ENCODE measurements at regions not wholly inside any gene's neighbourhood (a gene's known extent, or its start where the extent isn't known, plus 50 kb on each side); places are given as distances from the start of the nearest gene placed in this dataset.
"Not testable (repeated sequence)": the region's sequence is repeated elsewhere in the genome, so short reads cannot be mapped to it uniquely, and the experiment has no call there.

- no peak for FAIRE-seq
- H3K27ac ChIP-seq (ENCODE audit: control insufficient read depth, insufficient read depth, low read length), result no peak overlapping the region
- H3K9me1 ChIP-seq (ENCODE audit: control insufficient read depth, extremely low read depth, insufficient read depth, low read length), result no peaks in the 10 kb centered on the region
These were observed 53.0 kb downstream of the ACTBL2 start for GRCh38 chr5:57429513-57430120.

DNA sequence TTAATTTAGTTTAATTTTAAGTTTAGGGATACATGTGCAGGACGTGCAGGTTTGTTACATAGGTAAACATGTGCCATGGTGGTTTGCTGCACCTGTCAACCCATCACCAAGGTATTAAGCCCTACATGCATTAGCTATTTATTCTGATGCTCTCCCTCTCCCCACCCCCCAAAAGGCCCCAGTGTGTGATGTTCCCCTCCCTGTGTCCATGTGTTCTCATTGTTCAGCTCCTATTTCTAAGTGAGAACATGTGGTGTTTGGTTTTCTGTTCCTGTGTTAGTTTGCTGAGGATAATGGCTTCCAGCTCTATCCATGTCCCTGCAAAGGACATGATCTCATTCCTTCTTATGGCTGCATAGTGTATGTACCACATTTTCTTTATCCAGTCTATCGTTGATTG, 53.6 kb downstream of the ACTBL2 start:
- H3K4me2 ChIP-seq (ENCODE audit: control insufficient read depth, extremely low read depth, insufficient read depth, low read depth, low read length); H2AFZ ChIP-seq (ENCODE audit: control insufficient read depth, low read length); DNase-seq (ENCODE audit: low read depth, low spot score); H3K9me3 ChIP-seq (ENCODE audit: control insufficient read depth, low read depth, low read length); H3K4me1 ChIP-seq (ENCODE audit: control insufficient read depth, extremely low read depth, insufficient read depth, low read length); H3K79me2 ChIP-seq (ENCODE audit: control insufficient read depth, insufficient read depth, low read length); H3K27ac ChIP-seq (ENCODE audit: control insufficient read depth, insufficient read depth, low read length); FAIRE-seq; H4K20me1 ChIP-seq (ENCODE audit: control insufficient read depth, extremely low read depth, insufficient read depth, low read length); H3K9ac ChIP-seq (ENCODE audit: control insufficient read depth, extremely low read depth, insufficient read depth, low read length); H3K27me3 ChIP-seq (ENCODE audit: control insufficient read depth, extremely low read depth, insufficient read depth, low read length); H3K36me3 ChIP-seq (ENCODE audit: control insufficient read depth in 2 of 2, extremely low read depth in 1 of 2, insufficient read depth in 2 of 2, low read length in 2 of 2); dilution Hi-C loops (cut with MboI; ENCODE audit: extremely low pct_ligation_motif_present, low sequenced_read_pairs); H3K9me1 ChIP-seq (ENCODE audit: control insufficient read depth, extremely low read depth, insufficient read depth, low read length); H3K4me3 ChIP-seq (ENCODE audit: control insufficient read depth in 2 of 3, extremely low read depth in 1 of 3, insufficient read depth in 2 of 3, low read depth in 1 of 3, low read length in 3 of 3): not testable (repeated sequence)

More at GRCh38 chr5:57429513-57430120, 53.0 kb downstream of the ACTBL2 start:
- Histone ChIP-seq H3K9me3 (ENCODE audit: control insufficient read depth, low read depth, low read length) (no peaks in the 10 kb centered on the region), H3K4me3 (ENCODE audit: control insufficient read depth in 2 of 3, extremely low read depth in 1 of 3, insufficient read depth in 2 of 3, low read depth in 1 of 3, low read length in 3 of 3) (no peak overlapping the region), H3K36me3 (ENCODE audit: control insufficient read depth in 2 of 2, extremely low read depth in 1 of 2, insufficient read depth in 2 of 2, low read length in 2 of 2) (no peaks in the 10 kb centered on the region), H4K20me1 (ENCODE audit: control insufficient read depth, extremely low read depth, insufficient read depth, low read length) (no peaks in the 10 kb centered on the region), H2AFZ (ENCODE audit: control insufficient read depth, low read length) (no peak overlapping the region), H3K27me3 (ENCODE audit: control insufficient read depth, extremely low read depth, insufficient read depth, low read length) (no peaks in the 10 kb centered on the region), H3K9ac (ENCODE audit: control insufficient read depth, extremely low read depth, insufficient read depth, low read length) (no peak overlapping the region), H3K4me1 (ENCODE audit: control insufficient read depth, extremely low read depth, insufficient read depth, low read length) (no peaks in the 10 kb centered on the region), H3K4me2 (ENCODE audit: control insufficient read depth, extremely low read depth, insufficient read depth, low read depth, low read length) (no peak overlapping the region), H3K79me2 (ENCODE audit: control insufficient read depth, insufficient read depth, low read length) (no peaks in the 10 kb centered on the region)
- dilution Hi-C loops (cut with MboI; ENCODE audit: extremely low pct_ligation_motif_present, low sequenced_read_pairs), result no loop called here
- DNase-seq (ENCODE audit: low read depth, low spot score), result no peak
- TF ChIP-seq, protein P1, sequence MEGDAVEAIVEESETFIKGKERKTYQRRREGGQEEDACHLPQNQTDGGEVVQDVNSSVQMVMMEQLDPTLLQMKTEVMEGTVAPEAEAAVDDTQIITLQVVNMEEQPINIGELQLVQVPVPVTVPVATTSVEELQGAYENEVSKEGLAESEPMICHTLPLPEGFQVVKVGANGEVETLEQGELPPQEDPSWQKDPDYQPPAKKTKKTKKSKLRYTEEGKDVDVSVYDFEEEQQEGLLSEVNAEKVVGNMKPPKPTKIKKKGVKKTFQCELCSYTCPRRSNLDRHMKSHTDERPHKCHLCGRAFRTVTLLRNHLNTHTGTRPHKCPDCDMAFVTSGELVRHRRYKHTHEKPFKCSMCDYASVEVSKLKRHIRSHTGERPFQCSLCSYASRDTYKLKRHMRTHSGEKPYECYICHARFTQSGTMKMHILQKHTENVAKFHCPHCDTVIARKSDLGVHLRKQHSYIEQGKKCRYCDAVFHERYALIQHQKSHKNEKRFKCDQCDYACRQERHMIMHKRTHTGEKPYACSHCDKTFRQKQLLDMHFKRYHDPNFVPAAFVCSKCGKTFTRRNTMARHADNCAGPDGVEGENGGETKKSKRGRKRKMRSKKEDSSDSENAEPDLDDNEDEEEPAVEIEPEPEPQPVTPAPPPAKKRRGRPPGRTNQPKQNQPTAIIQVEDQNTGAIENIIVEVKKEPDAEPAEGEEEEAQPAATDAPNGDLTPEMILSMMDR (optimal IDR thresholded peaks at IDR 0.05 in 1 of 3, IDR thresholded peaks at IDR 0.05 in 1 of 3, conservative IDR thresholded peaks at IDR 0.05 in 1 of 3; ENCODE audit: extremely low read depth in 1 of 3, insufficient read depth in 2 of 3, low read length in 3 of 3), result no peak
- no peak for TF ChIP-seq EZH2 (IDR thresholded peaks at IDR 0.05; ENCODE audit: low read length)

DNA sequence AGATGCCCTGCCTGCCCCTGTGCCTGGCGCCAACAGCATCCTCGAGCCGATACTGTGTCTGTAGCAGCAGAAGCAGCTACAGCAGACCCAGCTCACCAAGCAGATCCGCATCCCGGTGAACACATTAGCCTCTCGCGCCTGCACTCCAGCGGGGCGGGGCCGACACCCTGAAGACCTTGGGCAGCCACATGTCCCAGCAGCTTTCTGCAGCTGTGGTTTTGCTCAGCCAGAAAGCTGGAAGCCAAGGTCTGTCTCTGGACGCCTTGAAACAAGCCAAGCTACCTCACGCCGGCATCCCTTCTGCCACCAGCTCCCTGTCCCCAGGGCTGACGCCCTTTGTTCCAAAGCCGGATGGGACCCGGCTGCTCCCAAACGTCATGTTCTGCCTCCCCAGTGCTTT, 59.6 kb downstream of the ACTBL2 start:
- DNase-seq (ENCODE audit: low read depth, low spot score) (no peak), FAIRE-seq (no peak)
- Histone ChIP-seq H3K36me3 (ENCODE audit: control insufficient read depth in 2 of 2, extremely low read depth in 1 of 2, insufficient read depth in 2 of 2, low read length in 2 of 2) (no peaks in the 10 kb centered on the region), H3K4me2 (ENCODE audit: control insufficient read depth, extremely low read depth, insufficient read depth, low read depth, low read length) (no peak overlapping the region), H3K4me1 (ENCODE audit: control insufficient read depth, extremely low read depth, insufficient read depth, low read length) (no peaks in the 10 kb centered on the region), H3K79me2 (ENCODE audit: control insufficient read depth, insufficient read depth, low read length) (no peaks in the 10 kb centered on the region), H4K20me1 (ENCODE audit: control insufficient read depth, extremely low read depth, insufficient read depth, low read length) (no peaks in the 10 kb centered on the region), H3K9me3 (ENCODE audit: control insufficient read depth, low read depth, low read length) (no peaks in the 10 kb centered on the region), H3K9ac (ENCODE audit: control insufficient read depth, extremely low read depth, insufficient read depth, low read length) (no peak overlapping the region), H3K27me3 (ENCODE audit: control insufficient read depth, extremely low read depth, insufficient read depth, low read length) (no peaks in the 10 kb centered on the region), H3K27ac (ENCODE audit: control insufficient read depth, insufficient read depth, low read length) (no peak overlapping the region), H2AFZ (ENCODE audit: control insufficient read depth, low read length) (no peak overlapping the region), H3K9me1 (ENCODE audit: control insufficient read depth, extremely low read depth, insufficient read depth, low read length) (no peaks in the 10 kb centered on the region), H3K4me3 (ENCODE audit: control insufficient read depth in 2 of 3, extremely low read depth in 1 of 3, insufficient read depth in 2 of 3, low read depth in 1 of 3, low read length in 3 of 3) (no peak overlapping the region)
- TF ChIP-seq, protein P1 (optimal IDR thresholded peaks at IDR 0.05 in 1 of 3, IDR thresholded peaks at IDR 0.05 in 1 of 3, conservative IDR thresholded peaks at IDR 0.05 in 1 of 3; ENCODE audit: extremely low read depth in 1 of 3, insufficient read depth in 2 of 3, low read length in 3 of 3), result no peak
- no peak for TF ChIP-seq EZH2 (IDR thresholded peaks at IDR 0.05; ENCODE audit: low read length)
- dilution Hi-C loops (cut with MboI; ENCODE audit: extremely low pct_ligation_motif_present, low sequenced_read_pairs), result no loop called here

Data from keratinocyte (primary cell).